ENCODE measurements at regions not wholly inside any gene's neighbourhood (a gene's known extent, or its start where the extent isn't known, plus 50 kb on each side); places are given as distances from the start of the nearest gene placed in this dataset.
"Not testable (repeated sequence)": the region's sequence is repeated elsewhere in the genome, so short reads cannot be mapped to it uniquely, and the experiment has no call there.

- H3K27me3 ChIP-seq (ENCODE audit: control insufficient read depth, low read length): no peaks in the 10 kb centered on the region
- H3K4me1 ChIP-seq (ENCODE audit: control insufficient read depth, low read length): no peaks in the 10 kb centered on the region
- no peak overlapping the region for H3K27ac ChIP-seq (ENCODE audit: low read depth, low read length)
- no peaks in the 10 kb centered on the region for H4K20me1 ChIP-seq (ENCODE audit: control insufficient read depth, insufficient read depth, low read depth, low read length)
- H3K9me2 ChIP-seq (replicated peaks; ENCODE audit: control insufficient read depth, low read length): no peaks in the 10 kb centered on the region
- no peak overlapping the region for H3K4me2 ChIP-seq (ENCODE audit: low read length)
- H3K9me3 ChIP-seq (ENCODE audit: control insufficient read depth, insufficient read depth, low read length): no peaks in the 10 kb centered on the region
- no peak overlapping the region for H3K4me3 ChIP-seq (ENCODE audit: low read length)
- no peaks in the 10 kb centered on the region for H3F3A ChIP-seq (ENCODE audit: control insufficient read depth, insufficient read depth)
- no peaks in the 10 kb centered on the region for H3K79me2 ChIP-seq (ENCODE audit: control insufficient read depth, low read length)
- TF ChIP-seq CTCF (IDR thresholded peaks at IDR 0.05; ENCODE audit: low read depth, low read length, poor library complexity, severe bottlenecking) (no peak), EZH2phosphoT487 (IDR thresholded peaks at IDR 0.05; ENCODE audit: borderline replicate concordance, low read length) (no peak)
- H3K36me3 ChIP-seq (ENCODE audit: control insufficient read depth, low read length): no peaks in the 10 kb centered on the region
Observed at GRCh38 chr9:107780960-107781359, 291.4 kb upstream of the KLF4 start.

- Histone ChIP-seq H3K27me3 (ENCODE audit: control insufficient read depth, low read length) (no peaks in the 10 kb centered on the region), H4K20me1 (ENCODE audit: control insufficient read depth, insufficient read depth, low read depth, low read length) (no peaks in the 10 kb centered on the region), H3K9me3 (ENCODE audit: control insufficient read depth, insufficient read depth, low read length) (no peaks in the 10 kb centered on the region), H3K79me2 (ENCODE audit: control insufficient read depth, low read length) (no peaks in the 10 kb centered on the region), H3K4me3 (ENCODE audit: low read length) (no peak overlapping the region), H3K36me3 (ENCODE audit: control insufficient read depth, low read length) (no peaks in the 10 kb centered on the region), H3K4me2 (ENCODE audit: low read length) (no peak overlapping the region), H3K27ac (ENCODE audit: low read depth, low read length) (no peak overlapping the region), H3F3A (ENCODE audit: control insufficient read depth, insufficient read depth) (no peaks in the 10 kb centered on the region), H3K9me2 (replicated peaks; ENCODE audit: control insufficient read depth, low read length) (no peaks in the 10 kb centered on the region), H3K4me1 (ENCODE audit: control insufficient read depth, low read length) (no peaks in the 10 kb centered on the region)
- TF ChIP-seq EZH2phosphoT487 (IDR thresholded peaks at IDR 0.05; ENCODE audit: borderline replicate concordance, low read length) (no peak), CTCF (IDR thresholded peaks at IDR 0.05; ENCODE audit: low read depth, low read length, poor library complexity, severe bottlenecking) (no peak)
Observed at GRCh38 chr9:107779731-107780130, 290.2 kb upstream of the KLF4 start.

- H3K4me1 ChIP-seq (ENCODE audit: control insufficient read depth, low read length): no peaks in the 10 kb centered on the region
- H3K36me3 ChIP-seq (ENCODE audit: control insufficient read depth, low read length): no peaks in the 10 kb centered on the region
- no peak overlapping the region for H3K4me2 ChIP-seq (ENCODE audit: low read length)
- H3K9me3 ChIP-seq (ENCODE audit: control insufficient read depth, insufficient read depth, low read length): no peaks in the 10 kb centered on the region
- no peaks in the 10 kb centered on the region for H4K20me1 ChIP-seq (ENCODE audit: control insufficient read depth, insufficient read depth, low read depth, low read length)
- H3K9me2 ChIP-seq (replicated peaks; ENCODE audit: control insufficient read depth, low read length): no peaks in the 10 kb centered on the region
- H3K4me3 ChIP-seq (ENCODE audit: low read length): no peak overlapping the region
- TF ChIP-seq EZH2phosphoT487 (IDR thresholded peaks at IDR 0.05; ENCODE audit: borderline replicate concordance, low read length) (no peak), CTCF (IDR thresholded peaks at IDR 0.05; ENCODE audit: low read depth, low read length, poor library complexity, severe bottlenecking) (no peak)
- H3F3A ChIP-seq (ENCODE audit: control insufficient read depth, insufficient read depth): no peaks in the 10 kb centered on the region
- no peak overlapping the region for H3K27ac ChIP-seq (ENCODE audit: low read depth, low read length)
- H3K27me3 ChIP-seq (ENCODE audit: control insufficient read depth, low read length): no peaks in the 10 kb centered on the region
- no peaks in the 10 kb centered on the region for H3K79me2 ChIP-seq (ENCODE audit: control insufficient read depth, low read length)
Observed at GRCh38 chr9:107778661-107779060, 289.1 kb upstream of the KLF4 start.

- not testable (repeated sequence) for H4K20me1 ChIP-seq (ENCODE audit: control insufficient read depth, insufficient read depth, low read depth, low read length); H3K9me2 ChIP-seq (replicated peaks; ENCODE audit: control insufficient read depth, low read length); H3K36me3 ChIP-seq (ENCODE audit: control insufficient read depth, low read length); H3K27ac ChIP-seq (ENCODE audit: low read depth, low read length); H3K9me3 ChIP-seq (ENCODE audit: control insufficient read depth, insufficient read depth, low read length); H3K27me3 ChIP-seq (ENCODE audit: control insufficient read depth, low read length); H3K4me2 ChIP-seq (ENCODE audit: low read length); H3K4me3 ChIP-seq (ENCODE audit: low read length); H3K4me1 ChIP-seq (ENCODE audit: control insufficient read depth, low read length); H3F3A ChIP-seq (ENCODE audit: control insufficient read depth, insufficient read depth); H3K79me2 ChIP-seq (ENCODE audit: control insufficient read depth, low read length)
Observed at GRCh38 chr9:107774099-107774498, 284.5 kb upstream of the KLF4 start.
